ENCODE measurements at regions not wholly inside any gene's neighbourhood (a gene's known extent, or its start where the extent isn't known, plus 50 kb on each side); places are given as distances from the start of the nearest gene placed in this dataset.
"Not testable (repeated sequence)": the region's sequence is repeated elsewhere in the genome, so short reads cannot be mapped to it uniquely, and the experiment has no call there.

DNA sequence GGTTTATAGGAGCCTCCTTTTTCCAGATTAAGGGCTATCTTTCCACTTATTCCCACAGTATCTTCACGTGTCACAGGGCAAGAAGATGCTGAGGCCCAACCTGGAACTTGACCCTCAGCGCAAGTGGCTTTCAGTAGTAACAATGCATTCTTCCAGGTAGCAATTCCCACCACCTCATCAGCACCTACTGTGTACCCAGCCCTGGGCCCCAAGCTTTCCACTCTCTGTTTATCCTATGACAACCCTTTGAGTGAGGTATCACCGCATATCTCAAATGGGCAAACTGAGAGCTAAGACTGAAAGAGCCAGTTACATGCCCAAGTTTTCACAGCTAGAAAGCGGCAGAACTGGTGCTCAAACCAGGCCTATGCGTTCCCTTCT is 88.2 kb downstream of the CPN2 start:
- Histone ChIP-seq H4K91ac (ENCODE audit: low read depth, low read length) (no peak overlapping the region), H2BK12ac (ENCODE audit: low read length) (no peak overlapping the region), H3K27ac (ENCODE audit: low read depth, low read length) (no peak overlapping the region), H4K8ac (ENCODE audit: low read depth, low read length) (no peak overlapping the region), H3K79me1 (ENCODE audit: low read length) (no peaks in the 10 kb centered on the region), H3K23ac (ENCODE audit: low read length) (no peak overlapping the region), H3K4ac (ENCODE audit: low read depth, low read length) (no peak overlapping the region), H3K4me1 (ENCODE audit: control insufficient read depth in 1 of 2, insufficient read depth in 2 of 2, low read length in 2 of 2) (no peaks in the 10 kb centered on the region), H3K36me3 (ENCODE audit: control insufficient read depth in 1 of 2, insufficient read depth in 2 of 2, low read length in 2 of 2) (no peaks in the 10 kb centered on the region), H3K4me2 (ENCODE audit: low read length) (no peak overlapping the region), H2AK5ac (ENCODE audit: low read length) (no peak overlapping the region), H3K79me2 (ENCODE audit: control insufficient read depth, insufficient read depth, low read length, poor library complexity) (no peaks in the 10 kb centered on the region), H2BK5ac (ENCODE audit: low read depth, low read length, poor library complexity) (no peak overlapping the region), H3K9me3 (ENCODE audit: insufficient read depth, low read depth, low read length) (peaks cover 1% of the 10 kb centered on the region), H4K12ac (ENCODE audit: low read depth, low read length) (no peak overlapping the region), H2BK120ac (ENCODE audit: insufficient read depth, low read length, poor library complexity) (no peak overlapping the region), H3K4me3 (ENCODE audit: low read depth, low read length) (peak overlapping the region; percentile 5), H3K14ac (ENCODE audit: low read length) (no peak overlapping the region), H2AFZ (ENCODE audit: insufficient read depth, low read length, poor library complexity) (no peak overlapping the region), H3K27me3 (ENCODE audit: insufficient read depth, low read length) (no peaks in the 10 kb centered on the region), H3K18ac (ENCODE audit: low read length) (no peak overlapping the region), H3K9ac (ENCODE audit: low read length) (no peak overlapping the region)
- DNase-seq: no peak
- no CpG with 5 or more reads among the region's 5 CpGs for WGBS (ENCODE audit: extremely low coverage, insufficient coverage, insufficient read length)

- not testable (repeated sequence) for H3K9ac ChIP-seq (ENCODE audit: low read length); H3K27me3 ChIP-seq (ENCODE audit: insufficient read depth, low read length); H4K8ac ChIP-seq (ENCODE audit: low read depth, low read length); H3K27ac ChIP-seq (ENCODE audit: low read depth, low read length); H3K18ac ChIP-seq (ENCODE audit: low read length); DNase-seq; H3K79me2 ChIP-seq (ENCODE audit: control insufficient read depth, insufficient read depth, low read length, poor library complexity); H2AFZ ChIP-seq (ENCODE audit: insufficient read depth, low read length, poor library complexity); H3K4ac ChIP-seq (ENCODE audit: low read depth, low read length); H3K9me3 ChIP-seq (ENCODE audit: insufficient read depth, low read depth, low read length); H3K79me1 ChIP-seq (ENCODE audit: low read length); H3K4me2 ChIP-seq (ENCODE audit: low read length); H3K4me3 ChIP-seq (ENCODE audit: low read depth, low read length); H3K4me1 ChIP-seq (ENCODE audit: control insufficient read depth in 1 of 2, insufficient read depth in 2 of 2, low read length in 2 of 2); H3K14ac ChIP-seq (ENCODE audit: low read length); H2BK12ac ChIP-seq (ENCODE audit: low read length); H3K23ac ChIP-seq (ENCODE audit: low read length); H3K36me3 ChIP-seq (ENCODE audit: control insufficient read depth in 1 of 2, insufficient read depth in 2 of 2, low read length in 2 of 2); H4K12ac ChIP-seq (ENCODE audit: low read depth, low read length); H2BK120ac ChIP-seq (ENCODE audit: insufficient read depth, low read length, poor library complexity); H2BK5ac ChIP-seq (ENCODE audit: low read depth, low read length, poor library complexity); H2AK5ac ChIP-seq (ENCODE audit: low read length); H4K91ac ChIP-seq (ENCODE audit: low read depth, low read length)
- WGBS (ENCODE audit: extremely low coverage, insufficient coverage, insufficient read length): no CpG with 5 or more reads among the region's 37 CpGs
Observed at GRCh38 chr3:194264631-194265504, 86.3 kb downstream of the CPN2 start.

GRCh38 chr3:194265505-194265892 is 85.6 kb downstream of the CPN2 start:
- no peak overlapping the region for H3K4me3 ChIP-seq (ENCODE audit: low read depth, low read length)
- no CpG with 5 or more reads among the region's 19 CpGs for WGBS (ENCODE audit: extremely low coverage, insufficient coverage, insufficient read length)

DNA sequence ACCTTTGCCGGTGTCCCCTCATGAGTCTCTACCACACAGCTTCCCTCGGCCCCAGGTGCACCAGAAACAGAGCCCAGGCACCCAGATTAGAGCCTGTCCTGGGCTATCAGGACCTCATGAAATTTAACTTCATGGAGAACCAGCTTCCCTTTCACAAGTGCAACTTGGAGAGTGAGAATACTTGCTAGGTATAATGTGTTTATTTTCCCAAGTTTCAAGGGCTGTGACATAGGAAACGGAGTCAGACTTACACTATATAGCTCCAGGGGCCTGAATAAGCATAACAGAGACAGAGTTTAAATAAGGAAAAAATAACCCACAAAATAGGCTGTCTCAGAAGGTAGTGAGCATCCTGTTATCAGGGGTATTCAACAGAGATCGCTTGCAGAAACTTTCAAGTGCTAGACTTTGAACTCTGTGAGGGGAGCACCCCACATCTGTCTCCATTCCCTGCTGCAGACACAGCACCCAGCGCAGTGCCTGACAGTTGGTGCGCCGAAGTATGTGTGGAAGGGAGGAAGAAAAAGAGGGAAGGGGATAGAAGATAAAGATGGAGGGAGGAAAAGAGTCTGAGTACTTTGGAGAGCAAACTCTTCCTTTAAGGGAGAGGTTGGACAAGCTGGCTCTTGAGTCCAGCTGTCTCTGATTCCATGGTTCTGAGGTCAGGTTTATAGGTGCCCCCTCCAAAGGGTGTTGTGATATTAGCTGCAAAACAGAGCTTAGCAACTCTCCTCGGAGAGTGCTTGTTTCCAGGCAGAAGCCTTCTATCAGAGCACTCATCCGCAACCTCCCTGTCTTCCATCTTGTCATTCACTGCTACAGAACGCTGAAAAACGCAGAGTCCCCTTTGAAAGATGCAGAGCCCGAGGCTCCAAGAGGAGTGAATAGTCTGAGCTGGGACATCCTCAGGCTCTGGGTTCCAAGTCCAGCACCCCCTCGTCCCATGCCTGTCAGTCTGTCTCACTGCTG is 84.8 kb downstream of the CPN2 start:
- no peaks in the 10 kb centered on the region for H3K79me2 ChIP-seq (ENCODE audit: control insufficient read depth, insufficient read depth, low read length, poor library complexity)
- no peak overlapping the region for H2AK5ac ChIP-seq (ENCODE audit: low read length)

More at GRCh38 chr3:194265505-194265892, 85.6 kb downstream of the CPN2 start:
- Histone ChIP-seq H3K27me3 (ENCODE audit: insufficient read depth, low read length) (no peaks in the 10 kb centered on the region), H2BK120ac (ENCODE audit: insufficient read depth, low read length, poor library complexity) (no peak overlapping the region), H3K4me1 (ENCODE audit: control insufficient read depth in 1 of 2, insufficient read depth in 2 of 2, low read length in 2 of 2) (peaks cover 5 to 9% of the 10 kb centered on the region in 2 experiments), H3K14ac (ENCODE audit: low read length) (no peak overlapping the region), H4K8ac (ENCODE audit: low read depth, low read length) (no peak overlapping the region), H3K4ac (ENCODE audit: low read depth, low read length) (no peak overlapping the region), H4K91ac (ENCODE audit: low read depth, low read length) (no peak overlapping the region), H3K4me2 (ENCODE audit: low read length) (no peak overlapping the region), H2AFZ (ENCODE audit: insufficient read depth, low read length, poor library complexity) (no peak overlapping the region), H3K18ac (ENCODE audit: low read length) (no peak overlapping the region), H3K79me2 (ENCODE audit: control insufficient read depth, insufficient read depth, low read length, poor library complexity) (no peaks in the 10 kb centered on the region), H4K12ac (ENCODE audit: low read depth, low read length) (no peak overlapping the region), H3K23ac (ENCODE audit: low read length) (no peak overlapping the region), H3K9me3 (ENCODE audit: insufficient read depth, low read depth, low read length) (peaks cover 1% of the 10 kb centered on the region), H3K36me3 (ENCODE audit: control insufficient read depth in 1 of 2, insufficient read depth in 2 of 2, low read length in 2 of 2) (no peaks in the 10 kb centered on the region), H2BK12ac (ENCODE audit: low read length) (no peak overlapping the region), H2BK5ac (ENCODE audit: low read depth, low read length, poor library complexity) (no peak overlapping the region), H3K9ac (ENCODE audit: low read length) (no peak overlapping the region), H3K79me1 (ENCODE audit: low read length) (no peaks in the 10 kb centered on the region), H3K27ac (ENCODE audit: low read depth, low read length) (no peak overlapping the region), H2AK5ac (ENCODE audit: low read length) (no peak overlapping the region)
- no peak for DNase-seq

More for the DNA sequence above, 84.8 kb downstream of the CPN2 start:
- Histone ChIP-seq H3K18ac (ENCODE audit: low read length) (no peak overlapping the region), H2AFZ (ENCODE audit: insufficient read depth, low read length, poor library complexity) (no peak overlapping the region), H3K23ac (ENCODE audit: low read length) (no peak overlapping the region), H3K27ac (ENCODE audit: low read depth, low read length) (no peak overlapping the region), H3K4me2 (ENCODE audit: low read length) (no peak overlapping the region), H4K91ac (ENCODE audit: low read depth, low read length) (no peak overlapping the region), H2BK12ac (ENCODE audit: low read length) (no peak overlapping the region), H3K9me3 (ENCODE audit: insufficient read depth, low read depth, low read length) (peaks cover 1% of the 10 kb centered on the region), H3K4ac (ENCODE audit: low read depth, low read length) (no peak overlapping the region), H3K4me1 (ENCODE audit: control insufficient read depth in 1 of 2, insufficient read depth in 2 of 2, low read length in 2 of 2) (peaks cover 13 to 17% of the 10 kb centered on the region in 2 experiments), H3K9ac (ENCODE audit: low read length) (no peak overlapping the region), H3K4me3 (ENCODE audit: low read depth, low read length) (no peak overlapping the region), H3K36me3 (ENCODE audit: control insufficient read depth in 1 of 2, insufficient read depth in 2 of 2, low read length in 2 of 2) (no peaks in the 10 kb centered on the region), H3K14ac (ENCODE audit: low read length) (no peak overlapping the region), H2BK5ac (ENCODE audit: low read depth, low read length, poor library complexity) (no peak overlapping the region), H3K79me1 (ENCODE audit: low read length) (peaks cover 7% of the 10 kb centered on the region), H2BK120ac (ENCODE audit: insufficient read depth, low read length, poor library complexity) (no peak overlapping the region), H4K12ac (ENCODE audit: low read depth, low read length) (no peak overlapping the region), H3K27me3 (ENCODE audit: insufficient read depth, low read length) (no peaks in the 10 kb centered on the region), H4K8ac (ENCODE audit: low read depth, low read length) (no peak overlapping the region)
- DNase-seq: no peak
- 100% methylated on average over 2 of the region's 13 CpGs for WGBS (ENCODE audit: extremely low coverage, insufficient coverage, insufficient read length)

All from trophoblast cell (in vitro differentiated cells and primary cell).